ENCODE measurements at regions not wholly inside any gene's neighbourhood (a gene's known extent, or its start where the extent isn't known, plus 50 kb on each side); places are given as distances from the start of the nearest gene placed in this dataset.
A peak's percentile ranks its signal among the peaks of the same experiment; 100 is the strongest.

GRCh38 chr6:25038300-25038699 lies 102.5 kb upstream of the RIPOR2 start:
- DNase-seq (ENCODE audit: low read depth), result no peak

- DNase-seq (ENCODE audit: low read depth), result no peak
These were observed 103.2 kb upstream of the RIPOR2 start for GRCh38 chr6:25038999-25039398.

- no peak for DNase-seq (ENCODE audit: low read depth)
These were observed 105.8 kb upstream of the RIPOR2 start for GRCh38 chr6:25041485-25042035.

- no peak for DNase-seq (ENCODE audit: low read depth)
These were observed 106.3 kb upstream of the RIPOR2 start for GRCh38 chr6:25042036-25042521.

- no peak for DNase-seq (ENCODE audit: low read depth)
These were observed 106.8 kb upstream of the RIPOR2 start for GRCh38 chr6:25042536-25042935.

GRCh38 chr6:25042984-25043725 lies 107.4 kb upstream of the RIPOR2 start:
- DNase-seq (ENCODE audit: low read depth), result no peak

GRCh38 chr6:25043892-25044291 lies 108.1 kb upstream of the RIPOR2 start:
- DNase-seq (ENCODE audit: low read depth), result no peak

- DNase-seq (ENCODE audit: low read depth), result no peak
These were observed 111.2 kb upstream of the RIPOR2 start for GRCh38 chr6:25046942-25047341.

GRCh38 chr6:25050356-25050755 lies 114.6 kb upstream of the RIPOR2 start:
- no peak for DNase-seq (ENCODE audit: low read depth)

- DNase-seq (ENCODE audit: low read depth), result no peak
These were observed 115.3 kb upstream of the RIPOR2 start for GRCh38 chr6:25051083-25051482.

- no peak for DNase-seq (ENCODE audit: low read depth)
These were observed 116.4 kb upstream of the RIPOR2 start for GRCh38 chr6:25052181-25052580.

- no peak for DNase-seq (ENCODE audit: low read depth)
These were observed 118.2 kb upstream of the RIPOR2 start for GRCh38 chr6:25053875-25054371.

GRCh38 chr6:25054469-25054868 lies 118.7 kb upstream of the RIPOR2 start:
- no peak for DNase-seq (ENCODE audit: low read depth)

- peak; percentile 75 for DNase-seq (ENCODE audit: low read depth)
These were observed 120.4 kb upstream of the RIPOR2 start for GRCh38 chr6:25056130-25056529.

- no peak for DNase-seq (ENCODE audit: low read depth)
These were observed 121.5 kb upstream of the RIPOR2 start for GRCh38 chr6:25057111-25057905.

GRCh38 chr6:25058441-25058840 lies 122.7 kb upstream of the RIPOR2 start:
- no peak for DNase-seq (ENCODE audit: low read depth)

- DNase-seq (ENCODE audit: low read depth), result no peak
These were observed 123.2 kb upstream of the RIPOR2 start for GRCh38 chr6:25058941-25059340.

GRCh38 chr6:25060522-25060921 lies 124.8 kb upstream of the RIPOR2 start:
- DNase-seq (ENCODE audit: low read depth), result no peak

- DNase-seq (ENCODE audit: low read depth), result no peak
These were observed 125.7 kb upstream of the RIPOR2 start for GRCh38 chr6:25061289-25061936.

GRCh38 chr6:25062070-25062811 lies 126.5 kb upstream of the RIPOR2 start:
- no peak for DNase-seq (ENCODE audit: low read depth)

GRCh38 chr6:25064006-25064405 lies 128.2 kb upstream of the RIPOR2 start:
- no peak for DNase-seq (ENCODE audit: low read depth)

GRCh38 chr6:25065666-25066065 lies 129.9 kb upstream of the RIPOR2 start:
- no peak for DNase-seq (ENCODE audit: low read depth)
